ENCODE measurements at regions not wholly inside any gene's neighbourhood (a gene's known extent, or its start where the extent isn't known, plus 50 kb on each side); places are given as distances from the start of the nearest gene placed in this dataset.

DNA sequence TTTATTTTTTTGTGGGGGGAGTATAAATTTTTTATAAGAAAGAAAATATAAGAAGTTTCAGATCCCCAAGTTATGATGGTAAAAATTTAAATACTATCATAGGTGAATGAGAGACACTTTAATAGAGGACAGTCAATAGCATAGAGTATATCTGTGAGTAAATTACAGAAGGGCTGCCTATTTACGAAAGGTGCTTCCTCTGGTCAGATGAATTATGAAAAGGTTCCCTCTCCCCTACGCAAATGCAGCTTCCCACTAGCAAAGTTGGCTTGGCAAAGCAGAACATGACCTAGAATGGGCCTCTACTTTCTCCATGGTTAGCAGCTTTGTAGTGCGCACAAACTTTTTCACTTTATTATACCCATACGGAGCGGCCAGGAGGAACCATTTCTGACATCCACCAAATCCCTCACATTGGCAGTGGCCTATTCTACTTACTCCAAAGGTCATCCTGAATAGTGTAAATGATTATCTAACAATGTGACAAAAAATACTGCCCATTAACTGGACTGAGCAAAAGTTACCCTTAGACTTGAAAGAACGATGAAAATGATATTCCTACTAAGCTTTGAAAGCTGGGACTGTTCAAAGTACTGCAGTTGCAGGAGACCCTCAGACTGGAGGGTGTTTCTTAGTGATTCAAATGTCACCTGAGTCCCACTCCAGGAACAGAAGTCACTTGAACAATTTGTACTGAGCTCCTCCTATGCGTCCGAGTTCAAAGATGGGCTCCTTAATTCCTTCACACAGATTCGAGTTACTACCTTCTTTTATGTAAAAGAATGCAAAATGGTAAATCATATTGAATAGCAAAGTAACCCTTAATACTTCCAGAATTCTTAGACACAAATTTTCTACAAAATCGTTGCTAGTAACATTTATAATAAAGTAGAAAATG is 148.5 kb downstream of the NOL4 start:
- no peak for DNase-seq (ENCODE audit: low read depth)

DNA sequence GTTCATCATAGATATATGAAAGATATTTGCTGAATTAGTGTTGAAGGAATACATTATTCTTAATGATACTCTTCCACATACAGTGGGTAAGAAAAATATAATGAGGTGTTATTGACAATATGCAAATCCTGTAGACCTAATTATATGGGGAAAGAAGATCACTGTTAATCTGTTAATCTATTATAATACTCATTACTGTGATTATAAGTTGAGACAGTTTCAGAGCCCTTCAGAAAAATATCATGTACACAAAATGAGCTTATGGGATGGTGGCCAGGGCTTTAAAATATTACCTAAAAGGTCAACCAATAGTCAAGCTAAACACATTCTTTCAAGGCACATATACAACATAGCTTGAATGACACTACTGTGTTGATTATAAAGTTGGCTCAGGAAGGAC is 163.5 kb downstream of the NOL4 start:
- DNase-seq (ENCODE audit: low read depth), result no peak

DNA sequence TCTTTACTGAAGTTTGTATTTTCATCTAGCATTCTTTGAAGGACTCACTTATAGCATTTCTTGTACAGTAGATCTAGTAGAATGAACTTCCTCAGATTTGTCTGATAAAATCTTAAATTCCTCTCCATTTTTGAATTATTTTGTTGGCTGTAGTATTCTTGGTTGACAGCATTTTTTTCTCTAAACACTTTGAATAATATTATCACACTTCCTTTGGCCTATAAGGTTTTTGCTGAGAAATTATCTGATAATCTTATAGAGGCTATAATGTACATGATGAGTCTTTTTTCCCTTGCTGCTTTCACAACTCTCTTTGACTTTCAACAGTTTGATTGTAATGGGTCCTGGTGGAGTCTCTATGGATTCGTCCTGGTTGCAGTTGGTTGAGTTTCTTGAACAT is 169.5 kb downstream of the NOL4 start:
- DNase-seq (ENCODE audit: low read depth), result no peak

DNA sequence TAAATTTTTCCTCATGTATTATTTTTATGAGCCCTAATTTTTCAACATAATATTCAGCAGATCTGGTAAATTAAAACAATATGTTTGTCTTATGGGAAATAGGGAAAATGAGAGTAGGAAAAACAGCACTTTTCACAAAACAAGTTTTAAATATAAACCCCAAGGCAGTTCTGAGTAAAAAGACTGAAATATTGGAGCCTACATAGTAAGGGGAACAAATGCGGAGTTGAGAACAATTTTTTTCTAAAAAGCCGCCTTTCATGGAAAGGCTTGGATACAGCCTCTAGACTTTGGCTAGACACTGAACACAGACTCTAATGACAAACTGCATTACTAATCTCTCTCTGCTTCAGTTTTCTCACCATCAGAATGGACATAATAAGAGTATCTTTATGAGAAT is 174.1 kb downstream of the NOL4 start:
- DNase-seq (ENCODE audit: low read depth), result no peak

DNA sequence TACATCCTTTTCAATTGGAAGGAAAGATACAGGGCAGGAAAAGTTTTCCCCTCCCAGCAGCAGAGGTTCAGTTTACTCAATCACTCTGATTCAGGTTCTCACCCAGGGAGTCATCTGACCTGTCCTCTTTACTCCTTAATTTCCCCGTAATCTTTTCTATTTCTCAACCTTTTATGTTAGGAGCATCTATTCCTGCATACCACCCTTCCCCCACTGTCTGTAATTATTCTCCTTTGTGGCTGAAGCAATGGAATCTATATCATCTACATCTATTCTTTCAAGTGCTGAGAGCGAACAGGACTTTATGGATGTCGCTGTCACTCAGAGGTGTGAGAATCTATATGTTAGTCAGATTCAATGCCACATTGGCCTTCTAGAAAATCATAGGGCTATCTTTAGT is 175.2 kb downstream of the NOL4 start:
- DNase-seq (ENCODE audit: low read depth), result no peak

DNA sequence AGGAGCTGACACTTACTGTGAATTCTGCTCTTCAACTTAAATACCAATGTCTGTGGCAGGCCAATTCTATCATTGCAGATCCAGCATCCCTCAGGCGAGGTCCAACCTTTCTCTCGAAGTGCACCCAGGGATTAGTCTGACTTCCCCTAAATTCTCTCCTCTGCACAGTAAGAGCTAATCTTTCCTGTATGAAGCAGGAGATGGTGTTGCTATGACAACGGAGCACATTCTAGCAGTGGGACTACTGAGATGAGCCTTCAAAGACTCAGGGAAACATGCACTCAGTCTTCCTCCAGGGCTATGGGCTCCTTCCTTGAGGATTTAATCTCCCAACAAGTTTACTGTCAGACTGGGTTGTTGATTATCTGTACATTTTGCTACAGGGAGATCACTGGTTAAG is 176.3 kb downstream of the NOL4 start:
- no peak for DNase-seq (ENCODE audit: low read depth)

DNA sequence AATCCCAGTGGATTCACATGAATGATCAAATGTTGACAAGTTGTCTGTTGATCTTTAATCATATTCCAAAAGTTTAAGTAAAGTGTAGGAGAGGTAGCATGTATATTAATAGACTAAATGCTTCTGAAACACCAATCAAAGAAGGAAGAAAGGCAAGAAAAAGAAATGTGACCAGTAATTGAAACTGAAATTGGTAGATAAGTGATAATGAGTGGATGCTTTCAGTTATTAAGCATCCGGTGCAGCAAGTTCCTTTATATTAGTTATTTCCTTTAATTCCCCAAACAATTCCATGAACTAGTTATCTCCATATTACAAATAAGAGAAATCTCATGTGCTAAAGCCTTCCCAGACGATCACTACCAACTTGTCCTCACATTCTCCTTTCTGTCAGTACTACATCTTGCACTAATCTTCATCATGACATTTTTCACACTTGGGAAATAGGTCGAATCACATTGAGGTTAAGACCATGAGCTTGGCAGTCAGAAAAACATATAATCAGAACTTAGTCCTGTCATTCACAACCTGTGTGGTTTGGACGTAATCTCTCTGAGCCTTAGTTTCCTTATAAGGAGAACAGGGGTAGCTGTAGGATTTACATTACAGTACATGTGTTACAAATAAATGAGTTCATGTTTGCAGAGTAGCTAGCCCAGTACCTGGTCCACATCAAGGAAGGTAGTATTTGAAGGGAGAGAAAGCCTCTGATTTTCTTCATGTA is 182.1 kb downstream of the NOL4 start:
- no peak for DNase-seq (ENCODE audit: low read depth)

DNA sequence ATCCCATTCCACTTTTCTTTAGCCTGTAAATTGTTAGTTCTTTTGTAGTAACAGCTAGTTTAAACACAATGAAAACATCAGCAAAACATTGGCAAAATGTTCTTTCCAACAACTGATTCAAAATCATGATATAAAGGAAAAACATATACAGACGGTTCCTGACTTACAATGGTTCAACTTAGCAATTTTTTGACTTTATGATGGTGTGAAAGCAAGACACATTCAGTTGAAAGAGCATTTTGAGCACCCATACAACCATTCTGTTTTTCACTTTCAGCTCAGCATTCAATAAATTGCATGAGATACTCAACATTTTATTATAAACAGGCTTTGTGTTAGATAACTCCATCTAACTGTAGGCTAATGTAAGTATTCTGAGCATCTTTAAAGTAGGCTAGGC is 185.1 kb downstream of the NOL4 start:
- DNase-seq (ENCODE audit: low read depth), result no peak

DNA sequence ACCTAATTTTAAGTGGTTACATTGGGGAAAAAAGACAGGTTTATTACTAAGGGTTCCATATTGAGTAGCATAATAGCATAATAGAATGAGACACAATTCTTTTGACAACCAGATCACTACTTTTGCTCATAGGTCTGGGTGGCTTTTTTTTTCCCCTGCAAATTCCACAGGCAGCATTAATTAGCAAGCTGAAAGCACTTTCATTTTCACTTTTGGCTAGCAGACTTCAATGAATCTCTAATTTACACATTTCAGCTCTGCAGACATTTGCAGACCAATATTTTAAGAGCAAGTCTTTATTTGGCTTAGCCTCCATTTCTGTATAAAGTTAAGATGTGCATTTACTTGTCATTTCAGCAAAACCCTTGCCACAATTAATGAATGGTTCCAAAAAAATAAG is 185.5 kb downstream of the NOL4 start:
- no peak for DNase-seq (ENCODE audit: low read depth)

DNA sequence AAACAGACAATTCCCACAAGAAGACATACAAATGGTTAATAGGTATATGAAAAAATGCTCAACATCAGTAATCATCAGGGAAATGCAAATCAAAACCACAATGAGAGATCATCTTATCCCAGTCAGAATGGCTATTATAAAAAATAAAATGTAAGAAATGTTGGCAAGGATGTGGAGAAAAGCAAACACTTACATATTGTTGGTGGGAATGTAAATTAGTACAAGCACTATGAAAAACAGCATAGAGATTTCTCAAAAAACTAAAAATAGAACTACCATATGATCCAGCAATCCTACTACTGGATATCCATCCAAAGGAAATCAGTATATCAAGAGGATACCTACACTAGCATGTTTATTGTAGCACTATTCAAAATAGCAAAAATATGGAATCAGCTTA is 186.6 kb downstream of the NOL4 start:
- DNase-seq (ENCODE audit: low read depth), result no peak

DNA sequence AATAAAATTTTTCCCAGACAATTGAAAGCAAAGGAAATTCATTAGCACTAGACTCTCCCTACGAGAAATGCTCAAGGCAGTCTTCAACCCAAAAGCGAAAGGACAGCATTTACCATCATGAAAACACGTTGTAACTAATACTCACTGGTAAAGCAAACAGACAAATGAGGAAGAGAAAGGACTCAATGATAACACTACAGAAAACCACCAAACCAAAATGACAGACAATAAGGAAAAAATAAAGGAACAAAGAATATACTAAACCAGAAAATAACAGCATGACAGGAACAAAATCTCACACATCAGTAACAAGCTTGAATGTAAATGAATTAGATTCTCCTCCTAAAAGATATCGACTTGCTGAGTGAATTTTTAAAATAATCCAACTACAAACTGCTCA is 190.7 kb downstream of the NOL4 start:
- no peak for DNase-seq (ENCODE audit: low read depth)

DNA sequence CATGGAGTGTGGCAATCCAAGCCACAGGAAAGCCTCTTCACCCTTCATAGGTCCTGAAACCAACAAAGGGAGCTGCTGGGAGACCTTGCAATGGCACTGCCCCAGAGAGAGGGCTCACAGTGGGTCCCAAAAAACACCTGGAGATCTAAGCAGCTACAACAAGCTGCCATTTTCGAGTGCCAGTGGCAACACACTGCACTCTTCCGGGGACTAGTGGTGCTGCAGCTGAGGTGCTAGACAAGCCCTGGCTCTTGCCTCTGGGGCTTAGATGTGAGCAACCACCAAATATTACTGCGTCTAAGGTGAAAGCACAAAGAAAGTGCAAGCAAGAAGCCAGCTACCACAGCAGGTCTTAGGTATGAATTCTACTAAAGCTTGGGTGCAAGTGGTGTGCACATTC is 192.9 kb downstream of the NOL4 start:
- no peak for DNase-seq (ENCODE audit: low read depth)

DNA sequence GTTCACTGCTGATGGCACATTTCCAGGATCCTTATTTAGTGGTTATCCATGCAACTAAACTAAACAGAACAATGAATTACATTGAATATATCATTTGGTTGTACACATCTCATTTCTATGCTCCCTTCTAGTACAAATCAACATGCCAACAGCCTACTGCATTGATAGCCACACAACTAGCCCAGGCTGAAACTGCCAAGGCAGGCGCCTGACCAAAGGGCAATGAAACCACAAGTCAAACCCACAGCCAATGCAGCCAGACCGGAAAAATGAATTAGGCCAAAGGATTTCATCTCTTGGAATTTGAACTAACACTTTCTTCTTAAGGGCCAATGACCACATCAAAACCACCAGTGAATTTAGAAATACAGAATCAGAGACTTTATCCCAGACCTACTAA is 196.4 kb downstream of the NOL4 start:
- DNase-seq (ENCODE audit: low read depth), result no peak

DNA sequence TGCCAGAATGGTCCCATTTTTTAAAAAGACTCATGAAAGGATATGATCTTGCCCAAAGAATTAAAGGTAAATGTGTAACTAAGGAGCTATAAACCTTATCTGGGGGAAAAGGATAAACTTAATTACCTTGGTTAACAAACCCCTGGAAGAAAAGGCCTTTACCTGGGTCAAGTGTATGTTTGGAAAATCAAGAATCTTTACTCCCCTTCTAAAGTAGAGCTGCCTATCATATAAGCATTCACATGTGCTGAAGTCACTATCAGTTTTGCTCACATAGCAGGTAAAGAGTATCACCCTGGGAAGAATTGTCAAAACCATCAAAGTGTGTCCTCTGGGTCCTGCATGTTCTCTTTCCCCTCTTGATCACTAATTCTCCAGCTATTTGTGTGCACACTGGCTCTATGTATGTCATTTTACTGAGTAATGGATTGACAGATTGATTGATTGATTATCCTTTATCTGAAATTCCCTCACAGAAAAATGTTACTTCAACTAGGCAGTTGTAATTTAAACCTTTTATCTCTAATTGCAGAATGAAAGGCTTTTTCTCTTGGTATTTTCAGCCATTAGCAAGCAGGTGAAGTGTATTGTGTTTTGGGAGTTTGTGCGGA is 199.4 kb downstream of the NOL4 start:
- DNase-seq (ENCODE audit: low read depth), result no peak

DNA sequence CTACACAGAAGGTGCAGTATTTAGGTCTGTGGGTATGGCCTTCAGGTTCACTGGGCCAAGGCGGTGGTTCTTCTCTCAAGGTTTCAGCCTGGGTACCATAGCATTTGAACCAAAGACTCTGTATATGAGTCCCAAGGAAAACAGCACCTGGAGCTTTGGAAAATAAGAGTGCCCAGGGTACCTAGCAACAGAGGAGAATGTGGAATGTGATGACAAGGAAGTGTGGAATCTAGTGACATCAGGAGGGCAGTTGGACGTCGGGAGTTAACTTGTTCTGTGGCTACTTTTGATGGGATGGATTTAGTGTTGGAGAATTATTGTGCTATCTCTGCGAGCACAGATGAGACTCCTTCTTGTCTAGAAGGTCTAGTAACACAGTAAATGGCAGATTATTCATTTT is 201.2 kb downstream of the NOL4 start:
- no peak for DNase-seq (ENCODE audit: low read depth)

DNA sequence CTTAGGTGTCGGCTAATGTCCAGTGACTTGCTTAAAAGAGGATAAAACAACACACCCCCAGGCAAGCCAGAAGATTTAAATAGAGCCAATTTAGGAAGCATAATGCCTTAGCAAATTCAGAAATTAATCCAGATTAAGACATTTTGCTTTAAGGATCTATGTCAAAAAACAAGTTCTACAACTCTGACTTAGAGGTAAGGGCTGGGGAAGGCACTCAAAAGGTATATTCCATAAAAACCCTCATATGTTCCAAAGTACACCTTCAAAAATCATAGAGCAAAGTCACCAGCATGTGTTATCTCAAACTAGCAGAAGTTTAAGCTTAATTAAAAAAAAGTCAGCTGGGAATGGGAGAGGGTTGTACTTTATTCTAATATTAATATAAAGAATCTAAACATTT is 206.4 kb downstream of the NOL4 start:
- DNase-seq (ENCODE audit: low read depth), result no peak

DNA sequence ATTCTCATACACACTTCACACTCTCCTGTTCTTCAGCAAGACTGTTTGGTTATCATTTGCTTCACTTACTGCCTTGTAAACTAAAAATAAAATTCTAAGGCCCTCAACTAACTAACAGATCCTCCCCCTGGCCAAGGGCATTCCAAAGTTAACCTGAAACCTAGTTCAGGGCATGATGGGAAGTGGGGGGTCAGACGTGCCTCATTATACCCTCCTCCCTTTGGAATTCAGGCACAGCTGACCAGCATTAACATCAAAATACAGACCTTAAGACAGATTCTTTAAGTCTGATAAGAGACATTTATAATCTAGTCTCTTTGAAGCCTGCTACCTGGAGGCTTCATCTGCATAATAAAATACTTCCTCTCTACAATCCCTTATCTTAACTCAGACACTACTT is 221.0 kb downstream of the NOL4 start:
- DNase-seq (ENCODE audit: low read depth), result no peak

DNA sequence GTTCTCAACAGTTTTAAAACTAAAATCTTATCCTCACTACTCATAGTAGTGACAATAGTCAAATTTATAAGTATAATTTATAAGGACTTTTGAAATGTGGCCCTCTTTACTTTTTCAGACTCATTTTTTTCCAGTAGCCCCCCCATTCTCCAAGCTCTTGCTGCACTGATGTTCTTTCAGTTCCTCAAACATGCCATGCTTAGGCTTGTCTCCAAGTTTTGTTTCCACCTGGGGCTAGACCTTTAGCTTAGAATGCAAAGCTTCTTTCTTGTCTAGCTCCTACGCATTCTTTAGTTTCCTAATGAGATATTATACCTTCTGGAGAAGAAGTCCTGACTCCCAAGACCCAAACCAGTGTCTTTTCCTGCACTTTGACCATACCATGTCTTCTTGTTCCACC is 222.6 kb downstream of the NOL4 start:
- DNase-seq (ENCODE audit: low read depth), result no peak

DNA sequence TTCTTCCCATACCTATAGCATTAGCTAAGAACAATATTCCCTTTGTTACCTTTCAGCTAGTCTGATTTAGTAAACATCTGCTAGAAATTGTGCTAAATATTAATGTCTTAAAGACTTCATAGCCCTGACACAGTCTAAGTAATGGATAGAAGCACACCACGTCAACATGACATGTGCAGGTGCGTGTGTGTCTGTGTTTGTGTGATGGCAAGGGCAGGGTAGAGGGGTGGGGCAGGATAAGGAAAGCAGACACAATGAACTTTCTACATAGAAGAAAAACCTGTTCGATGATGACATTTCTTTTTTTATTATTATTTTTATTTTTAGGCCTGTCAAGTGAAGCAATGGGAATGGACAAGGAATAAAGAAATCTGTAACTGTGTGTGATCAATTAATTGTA is 223.3 kb downstream of the NOL4 start:
- no peak for DNase-seq (ENCODE audit: low read depth)

DNA sequence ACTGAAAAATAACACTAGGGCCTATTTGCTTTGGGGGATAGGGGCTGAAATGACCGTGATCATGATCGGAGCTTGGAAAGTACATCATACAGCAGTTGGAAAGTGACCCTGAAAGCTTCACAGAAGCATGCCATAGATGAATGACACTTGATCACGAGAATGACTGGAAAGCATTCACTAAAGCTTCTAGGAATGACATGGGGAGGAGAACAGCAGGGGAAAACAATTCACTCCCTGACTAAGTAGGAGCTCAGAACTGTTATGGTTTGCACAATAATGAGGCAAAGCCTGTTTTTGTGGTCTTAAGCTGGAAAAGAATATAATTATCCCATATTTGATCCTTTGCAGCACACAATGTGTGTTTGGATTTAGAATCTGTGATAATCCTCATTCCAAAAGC is 237.5 kb downstream of the NOL4 start:
- DNase-seq (ENCODE audit: low read depth), result no peak

DNA sequence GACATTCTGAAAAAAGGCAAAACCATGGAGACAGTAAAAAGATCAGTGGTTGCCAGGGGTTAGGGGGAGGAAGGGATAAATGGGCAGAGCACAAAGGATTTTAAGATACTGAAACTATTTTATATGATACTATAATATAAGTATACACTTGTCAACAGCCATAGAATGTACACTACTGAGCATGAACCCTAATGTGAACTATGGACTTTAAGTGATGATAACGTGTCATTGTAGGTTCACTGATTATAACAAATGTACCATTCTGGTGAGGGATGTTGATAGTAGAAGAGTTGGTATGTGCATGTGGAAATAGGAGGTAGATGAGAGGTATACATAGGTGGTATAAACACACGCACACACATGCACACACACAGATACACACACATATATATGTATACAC is 241.6 kb downstream of the NOL4 start:
- no peak for DNase-seq (ENCODE audit: low read depth)

DNA sequence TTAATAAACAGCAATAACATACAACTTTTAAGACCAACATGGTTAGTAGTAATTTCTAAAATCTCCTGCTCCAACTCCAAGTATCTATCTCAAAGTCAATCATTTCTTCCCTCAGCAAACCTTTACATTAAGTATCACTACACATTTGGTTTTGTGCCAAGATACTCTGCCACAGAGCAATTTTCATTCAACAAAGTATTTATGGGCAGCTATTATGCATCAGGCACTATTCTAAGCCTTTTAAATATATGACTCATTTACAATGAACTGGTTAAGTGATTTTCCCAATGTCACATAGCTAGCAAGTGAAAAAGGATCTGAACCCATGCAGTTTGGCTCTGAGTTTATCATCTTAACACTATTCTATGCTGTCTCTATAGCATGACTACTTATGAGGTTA is 264.3 kb downstream of the NOL4 start:
- no peak for DNase-seq (ENCODE audit: low read depth)

DNA sequence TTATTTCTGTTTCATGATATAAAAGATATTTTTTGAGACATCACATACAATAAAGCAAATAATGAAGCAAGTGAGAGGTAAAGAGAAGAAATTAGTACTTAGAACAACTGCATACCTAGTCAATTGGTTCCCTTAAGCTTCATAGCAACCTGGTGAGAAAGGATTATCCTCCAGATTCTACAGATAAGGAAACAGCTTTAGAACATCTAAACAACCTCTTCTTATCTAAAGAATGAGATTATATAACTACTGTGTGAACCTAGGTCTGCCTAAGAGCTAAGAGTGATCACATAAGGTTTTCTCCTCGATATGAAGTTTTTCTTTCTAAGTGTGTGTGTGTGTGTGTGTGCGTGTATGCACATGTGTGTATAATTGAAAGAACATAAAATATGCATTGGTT is 265.1 kb downstream of the NOL4 start:
- no peak for DNase-seq (ENCODE audit: low read depth)
